NCI-H1694 (cell line): ENCODE measurements at regions not wholly inside any gene's neighbourhood (a gene's known extent, or its start where the extent isn't known, plus 50 kb on each side); places are given as distances from the start of the nearest gene placed in this dataset.
"Not testable (repeated sequence)": the region's sequence is repeated elsewhere in the genome, so short reads cannot be mapped to it uniquely, and the experiment has no call there.

Source experiments
- DNase-seq: peaks from one replicate; lab custom pipeline; 2025; lab: John Stamatoyannopoulos, UW

DNA sequence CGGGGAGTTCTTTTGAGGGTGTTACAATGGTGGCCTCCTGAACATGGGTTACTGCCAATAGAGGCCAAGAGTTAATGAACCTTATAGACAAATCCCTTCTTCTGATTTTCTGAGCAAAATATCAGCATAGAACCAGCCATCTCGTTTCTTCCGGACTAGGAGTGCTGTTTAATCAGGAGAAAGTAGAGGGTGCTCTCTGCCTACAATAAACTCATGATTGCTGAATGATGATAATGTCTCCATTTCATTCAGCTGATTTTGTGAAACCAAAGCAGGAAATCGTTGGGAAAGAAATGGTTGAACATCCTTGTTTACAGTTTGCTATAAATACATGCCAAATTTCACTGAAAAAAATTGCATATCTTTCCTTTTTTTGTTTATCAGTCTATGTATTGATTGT lies 142.8 kb upstream of the PLSCR5 start:
- DNase-seq, result peak; percentile 2

DNA sequence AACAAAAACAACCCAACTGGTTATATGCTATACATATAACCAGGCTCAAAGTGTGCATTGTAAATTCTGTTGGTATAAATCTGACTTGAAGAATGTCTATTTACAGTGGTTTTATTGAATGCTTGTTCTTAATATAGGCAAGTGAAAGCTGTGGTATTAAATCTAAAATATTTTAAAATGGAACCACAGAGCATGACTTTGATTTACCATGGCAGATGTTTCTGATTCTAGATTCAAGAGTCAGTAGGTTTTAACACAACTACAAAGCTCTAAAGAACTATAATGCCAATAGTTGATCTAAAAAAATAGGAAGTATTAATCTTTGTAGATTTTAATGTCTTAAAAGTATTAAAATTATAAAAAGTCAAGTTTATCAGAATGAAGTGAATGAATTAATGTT lies 141.9 kb upstream of the PLSCR5 start:
- no peak for DNase-seq

DNA sequence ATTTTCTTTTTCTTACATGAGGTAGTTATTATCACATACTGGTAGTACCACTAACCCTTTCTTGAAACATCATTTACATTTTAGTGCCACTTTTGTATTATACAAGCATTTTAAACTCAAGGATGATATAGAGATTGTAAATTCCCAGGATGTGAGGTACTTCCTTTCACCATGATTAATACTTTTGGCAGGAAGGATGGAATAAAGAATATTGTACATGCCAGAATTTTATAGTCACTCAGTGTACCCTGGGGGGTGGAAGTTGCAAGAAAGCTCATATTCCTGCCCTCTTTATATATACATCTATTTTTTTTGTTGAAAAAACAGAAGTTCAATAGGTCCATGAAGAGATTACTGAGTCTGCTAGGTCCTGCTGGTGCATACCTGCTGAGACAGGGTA lies 141.0 kb upstream of the PLSCR5 start:
- DNase-seq, result no peak

DNA sequence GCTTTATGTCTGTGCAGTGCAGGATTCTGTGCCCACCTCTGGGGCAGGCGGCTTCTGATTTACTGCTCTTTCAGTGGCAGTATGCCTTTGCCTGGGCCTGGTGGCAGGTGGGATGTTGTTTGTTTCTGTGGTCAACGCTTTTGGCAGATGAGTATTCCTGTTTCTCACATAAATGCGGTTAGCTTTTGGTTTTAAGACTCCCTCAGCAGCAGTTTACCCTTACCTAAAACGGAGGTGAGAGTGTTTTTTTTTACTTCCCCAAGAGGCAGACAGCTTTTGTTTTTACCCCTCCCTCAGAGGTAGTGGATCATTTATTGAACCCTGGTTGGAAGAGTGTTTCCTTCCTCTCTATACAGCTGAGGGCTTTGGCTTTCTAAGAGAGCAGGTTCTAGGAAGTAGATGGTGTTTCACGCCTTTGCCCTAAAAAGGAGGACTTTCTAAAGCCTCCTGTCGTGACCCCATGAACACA lies 134.1 kb upstream of the PLSCR5 start:
- DNase-seq, result no peak

DNA sequence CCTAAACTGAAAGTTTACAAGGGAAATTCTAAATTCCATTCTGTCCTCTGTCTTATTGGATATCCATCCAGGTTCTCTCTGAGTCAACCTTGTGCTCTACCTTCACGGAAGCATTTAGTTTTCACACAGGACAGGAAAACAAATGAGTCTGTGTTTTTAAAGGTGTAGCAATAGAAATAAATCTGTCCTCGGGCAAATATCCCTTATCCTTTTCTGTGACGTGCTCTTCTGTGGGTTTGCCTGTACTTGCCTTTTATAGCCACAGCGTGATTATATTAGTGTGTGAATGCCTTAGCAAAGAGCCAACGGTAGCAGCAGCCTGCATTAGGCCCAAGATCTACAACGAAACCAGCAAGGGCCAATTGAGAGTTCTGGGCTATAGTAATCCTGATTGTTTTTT lies 127.2 kb upstream of the PLSCR5 start:
- DNase-seq, result no peak

DNA sequence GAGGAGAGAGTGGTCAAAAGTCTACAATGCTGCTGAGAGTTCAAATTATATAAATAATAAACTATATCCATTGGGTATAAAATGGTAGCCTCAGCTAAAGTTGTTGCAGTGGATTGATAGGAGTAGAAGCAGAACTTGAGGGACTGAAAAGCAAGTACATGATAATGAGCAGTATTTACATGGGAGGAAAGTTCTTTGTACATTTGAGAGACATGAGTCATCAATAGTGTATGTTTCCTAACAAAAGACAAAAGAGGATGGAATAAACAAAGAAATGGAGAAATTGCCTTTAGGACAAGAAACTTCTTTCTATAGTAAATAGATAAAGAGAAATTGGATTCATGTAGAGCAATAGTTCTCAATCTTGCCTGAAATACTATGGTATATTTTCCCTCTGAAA lies 110.0 kb upstream of the PLSCR5 start:
- no peak for DNase-seq

DNA sequence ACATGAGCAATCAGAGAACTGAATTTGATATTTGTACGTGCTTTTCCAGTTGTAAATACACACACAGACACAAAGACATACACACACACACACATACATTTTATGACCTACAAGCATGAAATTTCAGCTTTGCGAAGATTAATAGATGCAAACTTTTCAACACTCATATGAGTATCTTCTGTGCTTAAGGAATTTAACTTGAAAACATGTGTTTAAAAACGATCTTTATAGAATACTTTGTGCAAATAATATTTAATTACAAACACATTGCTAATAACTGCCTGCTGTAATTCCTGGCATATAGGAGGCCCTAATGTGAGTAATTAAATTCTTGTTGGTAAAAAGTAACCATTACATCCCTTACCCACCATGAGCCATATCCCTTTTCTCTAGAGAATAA lies 107.7 kb upstream of the PLSCR5 start:
- no peak for DNase-seq

DNA sequence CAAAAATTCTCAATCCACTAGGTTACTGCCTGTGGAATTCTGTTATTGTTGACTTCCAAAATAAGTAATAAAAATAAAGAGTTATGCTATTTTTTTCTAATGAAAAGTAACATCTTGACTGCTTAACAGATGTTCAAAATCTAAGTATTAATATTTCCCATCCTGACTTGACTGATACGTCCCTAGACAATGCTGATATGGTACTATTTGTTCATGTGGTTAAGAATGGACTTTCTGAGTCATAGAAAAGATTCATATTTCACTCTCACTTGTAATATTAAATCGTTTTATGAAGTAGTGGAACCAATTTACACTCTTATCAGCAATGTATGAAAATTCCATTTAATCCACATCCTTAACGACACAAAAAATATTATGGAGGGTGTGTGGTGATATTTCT lies 104.8 kb upstream of the PLSCR5 start:
- DNase-seq, result no peak

DNA sequence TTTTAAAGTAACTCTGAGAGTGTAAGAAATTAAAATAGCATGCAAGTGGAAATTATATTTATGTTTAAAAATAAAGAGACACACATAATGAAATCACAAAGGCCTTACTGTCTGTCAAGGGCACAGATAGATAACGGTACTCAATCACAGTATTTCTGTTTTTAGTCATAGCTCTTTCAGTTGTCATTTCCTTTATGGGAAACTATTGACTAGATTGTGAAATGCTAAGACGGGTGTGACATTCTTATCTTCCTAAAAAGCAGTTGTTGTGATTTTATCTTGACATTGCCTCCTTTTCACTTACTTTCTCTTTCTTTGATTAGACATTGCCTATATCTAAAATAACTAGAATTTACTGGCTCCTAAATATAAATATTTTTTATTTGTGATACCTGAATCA lies 100.1 kb upstream of the PLSCR5 start:
- no peak for DNase-seq

DNA sequence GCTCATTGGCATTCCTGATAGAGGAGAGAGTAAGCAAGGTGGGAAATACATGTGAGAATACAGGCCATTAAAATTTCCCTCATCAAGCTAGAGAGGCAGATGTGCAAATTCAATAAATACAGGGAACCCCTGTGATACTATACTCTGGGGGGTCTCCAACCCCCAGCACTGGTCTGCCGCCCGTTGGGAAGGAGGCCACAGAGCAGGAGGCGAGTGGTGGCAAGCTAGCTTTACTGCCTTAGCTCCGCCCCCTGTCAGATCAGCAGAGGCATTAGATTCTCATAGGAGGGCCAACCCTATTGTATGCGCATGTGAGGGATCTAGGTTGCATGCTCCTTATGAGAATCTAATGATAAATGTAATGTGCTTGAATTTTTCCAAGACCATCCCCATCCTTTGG lies 97.1 kb upstream of the PLSCR5 start:
- no peak for DNase-seq

DNA sequence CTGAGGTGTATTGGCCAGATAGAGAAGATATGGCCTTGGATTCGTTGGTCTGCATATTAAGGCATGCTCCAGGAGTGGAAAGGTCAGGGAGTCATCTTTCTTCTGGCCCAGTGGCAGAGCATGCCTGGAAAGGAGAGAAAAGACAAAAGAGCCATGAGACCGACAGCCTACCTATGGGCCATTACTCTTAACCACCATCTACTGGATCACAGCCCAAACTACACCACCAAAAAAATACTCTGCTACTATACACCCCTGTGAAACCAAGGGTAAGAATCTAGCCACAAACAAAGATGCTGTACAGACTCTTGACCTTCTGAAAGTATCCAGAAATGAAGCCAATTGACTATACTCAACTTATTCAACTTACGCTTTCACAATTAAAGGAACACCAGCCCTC lies 96.1 kb upstream of the PLSCR5 start:
- DNase-seq, result no peak

DNA sequence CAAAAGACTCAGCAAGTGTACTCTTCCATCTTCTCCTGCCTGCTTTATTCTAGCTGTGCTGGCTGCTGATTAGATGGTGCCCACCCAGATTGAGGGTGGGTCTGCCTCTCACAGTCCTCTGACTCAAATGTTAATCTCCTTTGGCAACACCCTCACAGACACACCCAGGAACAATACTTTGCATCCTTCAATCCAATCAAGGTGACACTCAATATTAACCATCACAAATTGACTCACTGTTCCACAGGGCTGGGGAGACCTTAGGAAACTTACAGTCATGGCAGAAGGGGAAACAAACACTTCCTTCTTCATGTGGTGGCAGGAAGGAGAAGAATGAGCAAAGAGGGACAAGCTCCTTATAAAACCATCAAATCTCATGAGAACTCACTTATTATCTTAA lies 94.9 kb upstream of the PLSCR5 start:
- DNase-seq, result not testable (repeated sequence)

DNA sequence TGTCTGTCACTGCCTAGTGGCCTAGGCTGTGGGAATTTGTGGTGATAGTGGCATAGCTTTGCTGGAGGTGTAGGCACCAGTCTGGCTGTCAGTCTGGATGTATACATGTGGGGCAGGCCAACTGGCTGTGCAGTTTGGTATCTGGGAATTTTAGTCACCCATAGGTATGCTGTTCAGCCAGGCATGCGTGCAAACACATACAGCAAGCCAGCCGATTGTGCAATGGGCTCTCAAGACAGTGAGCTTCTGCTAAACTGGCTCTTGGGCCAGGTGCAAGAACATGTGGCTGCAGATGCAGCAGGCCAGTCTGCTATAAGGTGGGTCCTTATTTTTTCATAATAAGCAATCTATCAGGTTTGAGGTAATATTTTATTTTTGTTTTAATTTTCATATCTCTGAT lies 87.1 kb upstream of the PLSCR5 start:
- DNase-seq, result no peak

DNA sequence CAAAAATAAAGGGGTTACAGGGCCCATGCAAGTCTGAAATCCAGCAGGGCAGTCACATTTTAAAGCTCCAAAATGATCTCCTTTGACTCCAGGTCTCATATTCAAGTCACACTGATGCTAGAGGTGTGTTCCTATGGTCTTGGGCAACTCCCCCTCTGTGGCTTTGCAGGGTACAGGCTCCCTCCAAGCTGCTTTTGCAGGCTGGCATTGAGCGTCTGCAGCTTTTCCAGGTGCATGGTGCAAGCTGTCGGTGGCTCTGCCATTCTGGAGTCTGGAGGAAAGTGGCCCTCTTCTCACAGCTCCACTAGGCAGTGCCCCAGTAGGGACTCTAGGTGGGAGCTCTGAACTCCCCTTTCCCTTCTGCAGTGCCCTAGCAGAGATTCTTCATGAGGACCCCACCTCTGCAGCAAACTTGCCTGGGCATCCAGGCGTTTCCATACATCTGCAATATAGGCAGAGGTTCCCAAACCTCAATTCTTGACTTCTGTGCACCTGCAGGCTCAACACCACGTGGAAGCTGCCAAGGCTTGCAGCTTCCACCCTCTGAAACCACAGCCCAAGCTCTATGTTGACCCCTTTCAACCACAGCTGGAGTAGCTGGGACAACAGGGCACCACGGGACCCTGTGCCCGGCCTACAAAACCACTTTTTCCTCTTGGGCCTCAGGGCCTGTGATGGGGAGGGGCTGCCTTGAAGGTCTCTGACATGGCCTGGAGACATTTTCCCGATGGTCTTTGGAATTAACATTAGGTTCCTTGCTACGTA lies 80.1 kb upstream of the PLSCR5 start:
- DNase-seq, result no peak

DNA sequence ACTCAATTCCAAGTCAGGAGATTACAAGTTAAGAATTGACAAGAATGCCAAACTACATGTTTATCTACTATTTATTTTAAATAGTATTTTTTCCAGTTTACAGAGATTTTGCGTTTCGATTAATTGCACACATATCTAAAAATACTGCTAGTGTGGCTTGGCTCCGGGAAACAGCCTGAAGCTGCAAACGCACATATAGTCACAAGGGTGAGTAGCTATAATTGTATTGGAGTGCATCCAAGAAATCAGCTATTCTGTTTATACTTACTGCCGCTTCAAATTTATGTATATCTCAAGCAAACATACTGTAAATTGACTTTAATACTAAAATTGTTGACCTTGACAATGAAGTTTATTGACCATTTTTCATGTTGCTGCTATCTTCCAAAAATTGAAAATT lies 77.0 kb upstream of the PLSCR5 start:
- DNase-seq, result peak; percentile 62

DNA sequence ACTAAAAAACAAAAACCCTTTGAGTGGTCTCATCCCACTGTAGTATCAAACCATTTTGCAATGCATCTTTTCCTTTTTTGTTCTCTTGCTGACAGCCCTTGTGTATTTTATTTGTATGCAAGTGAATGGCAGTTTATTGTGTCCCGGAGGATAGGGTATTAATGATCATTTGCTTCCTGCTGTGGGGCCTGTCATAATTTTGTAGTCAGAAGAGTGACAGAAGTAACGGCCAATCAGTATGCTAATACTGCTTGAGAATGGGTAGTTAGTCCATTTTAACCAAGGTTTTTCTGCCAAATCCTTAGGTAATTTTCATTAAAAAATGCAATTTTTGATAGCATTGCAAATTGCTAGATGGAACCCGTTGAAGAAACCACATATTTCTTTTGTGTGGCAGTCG lies 75.5 kb upstream of the PLSCR5 start:
- DNase-seq, result no peak

DNA sequence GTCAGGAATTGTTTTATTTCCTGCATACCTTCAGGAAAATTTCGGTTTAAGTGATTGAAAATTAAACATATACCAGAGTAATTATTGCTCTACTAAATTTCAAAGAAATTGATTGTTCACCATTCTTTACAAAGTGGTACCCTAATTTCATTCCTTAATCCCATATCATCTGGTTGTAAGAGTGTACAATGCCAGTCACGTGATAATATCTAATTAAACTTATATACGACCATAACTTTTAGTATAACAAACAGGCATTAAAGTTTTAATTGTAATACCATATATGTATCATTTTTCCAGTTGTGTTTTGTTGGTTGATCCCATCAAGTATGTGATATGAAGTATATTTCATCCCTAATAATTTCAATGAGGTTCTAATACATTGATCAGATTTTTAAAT lies 74.8 kb upstream of the PLSCR5 start:
- no peak for DNase-seq

DNA sequence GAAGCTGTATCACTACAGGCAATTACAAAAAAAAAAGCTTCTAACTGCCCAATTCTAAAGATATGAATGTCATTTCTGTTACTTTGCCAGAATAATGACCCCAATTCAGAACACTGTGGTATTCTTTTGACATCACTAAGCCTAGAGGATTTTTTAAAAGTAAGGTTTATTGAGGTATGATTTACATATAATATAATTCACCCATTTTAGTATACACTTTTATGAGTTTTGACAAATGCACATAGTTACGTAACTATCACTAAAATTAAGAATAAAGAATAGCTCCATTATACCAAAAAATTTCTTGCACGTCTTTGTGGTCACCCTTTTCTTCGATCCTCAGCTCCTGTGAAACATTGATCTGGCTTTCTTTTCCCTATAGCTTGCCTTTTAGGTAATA lies 74.0 kb upstream of the PLSCR5 start:
- DNase-seq, result no peak

DNA sequence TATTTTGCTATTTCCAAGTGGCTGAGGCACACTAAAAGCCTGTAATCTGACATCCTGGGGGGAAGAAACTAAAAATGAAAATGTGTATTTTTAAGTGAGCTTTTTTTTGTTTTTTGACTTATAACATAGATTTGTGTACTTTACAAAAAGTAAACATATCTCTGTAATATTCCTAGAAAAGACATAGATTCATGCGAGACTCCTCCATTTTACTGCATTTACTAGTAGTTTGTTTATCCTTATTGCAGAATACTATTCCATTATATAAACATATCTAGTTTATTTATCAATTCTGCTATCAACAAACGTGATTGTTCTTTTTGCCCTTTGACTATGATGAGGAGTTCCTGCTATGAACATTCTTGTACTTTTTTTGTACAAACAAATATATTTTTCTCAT lies 67.8 kb upstream of the PLSCR5 start:
- no peak for DNase-seq

DNA sequence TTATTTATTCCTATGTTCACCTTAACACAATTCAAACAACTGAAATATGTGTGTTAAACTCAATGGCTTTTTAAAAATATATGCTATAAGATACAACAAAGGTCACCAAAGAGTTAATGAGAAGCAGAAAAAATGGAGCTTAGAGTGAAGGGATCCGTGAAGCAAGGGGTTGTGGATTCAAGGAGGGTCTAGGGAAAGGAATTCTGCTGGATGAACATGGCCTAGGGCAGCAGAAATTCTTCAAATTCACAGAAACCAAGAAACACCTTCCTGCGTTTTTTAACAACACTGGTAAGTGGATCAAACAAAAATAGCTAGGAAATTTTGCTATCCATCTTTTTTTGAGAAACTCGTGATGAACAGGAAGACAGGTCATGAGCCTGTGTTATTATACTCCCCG lies 59.3 kb upstream of the PLSCR5 start:
- no peak for DNase-seq

DNA sequence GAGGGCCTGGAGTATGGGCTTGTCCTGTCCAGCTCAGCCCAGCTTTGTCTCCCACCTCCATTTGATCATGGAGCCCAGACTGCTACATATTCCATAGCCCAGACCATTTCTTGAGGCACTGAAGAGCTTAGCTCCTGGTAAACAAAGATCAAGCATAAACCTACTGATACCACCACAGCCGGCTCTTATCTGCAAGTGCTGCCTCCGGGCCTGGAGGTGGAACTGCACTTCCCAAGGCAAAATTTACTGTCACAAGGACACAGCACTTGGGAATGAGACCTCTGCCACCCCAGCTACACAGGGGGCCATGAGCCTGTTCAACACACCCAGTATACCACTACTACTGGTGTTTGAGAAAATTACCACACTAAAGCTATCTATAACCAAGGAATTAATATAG lies 53.7 kb upstream of the PLSCR5 start:
- DNase-seq, result no peak

DNA sequence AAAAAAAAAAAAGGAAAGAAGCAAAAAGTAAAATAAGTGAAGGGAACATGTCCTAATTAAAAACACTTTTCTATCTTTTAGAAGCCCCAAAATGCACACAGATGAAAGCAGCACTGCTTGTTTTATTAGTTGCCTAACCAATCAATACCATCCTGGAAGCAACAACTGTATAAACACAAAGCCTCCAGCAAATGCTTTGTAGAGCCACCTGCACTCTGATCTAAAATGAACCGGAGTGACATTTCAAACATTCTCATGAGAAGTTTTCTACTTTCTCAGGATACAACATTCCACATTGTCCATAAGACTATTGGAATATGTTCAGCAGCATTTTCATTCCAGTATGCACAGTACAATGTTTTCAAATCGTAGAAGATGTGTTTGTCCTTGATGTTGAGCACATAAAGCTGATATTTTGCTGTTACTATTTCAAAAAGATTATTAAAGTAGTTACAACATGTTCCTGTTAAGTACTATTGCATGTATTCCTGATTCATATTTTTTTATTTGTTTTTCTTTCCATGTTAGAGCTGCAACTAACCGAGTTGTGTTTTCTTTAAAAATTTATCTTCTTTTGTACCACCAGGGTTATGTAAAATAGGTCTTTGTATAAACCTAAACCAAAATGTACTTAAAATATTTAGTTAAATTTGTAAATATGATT lies 50.3 kb upstream of the PLSCR5 start:
- no peak for DNase-seq
